ENCODE measurements at regions not wholly inside any gene's neighbourhood (a gene's known extent, or its start where the extent isn't known, plus 50 kb on each side); places are given as distances from the start of the nearest gene placed in this dataset.

DNA sequence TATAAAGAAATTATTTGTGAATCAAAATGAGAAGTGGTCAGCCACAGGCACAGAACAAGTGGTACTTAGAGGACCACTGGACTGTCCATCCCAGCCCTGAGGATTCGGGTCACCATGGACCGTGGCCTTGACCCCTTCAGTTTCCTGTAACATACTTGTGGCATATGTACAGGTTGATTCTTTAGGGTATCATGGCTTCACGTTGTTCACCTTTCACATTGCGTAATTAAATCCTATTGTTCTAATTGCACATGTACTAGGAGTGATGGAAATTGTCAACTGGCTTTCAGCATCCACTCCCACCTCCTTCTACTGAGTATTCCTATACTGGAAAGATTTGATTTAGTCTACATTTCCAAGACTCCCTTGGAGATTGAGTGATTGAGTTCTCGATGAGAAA is 148.3 kb upstream of the GJB5 start:
- TF ChIP-seq TAF1 (IDR thresholded peaks at IDR 0.05; ENCODE audit: borderline replicate concordance, insufficient read depth, low read length) (no peak), FOXP2 (optimal IDR thresholded peaks at IDR 0.05; ENCODE audit: borderline replicate concordance, extremely low read depth, extremely low read length, insufficient read depth) (no peak)
- TF ChIP-seq, protein P1, sequence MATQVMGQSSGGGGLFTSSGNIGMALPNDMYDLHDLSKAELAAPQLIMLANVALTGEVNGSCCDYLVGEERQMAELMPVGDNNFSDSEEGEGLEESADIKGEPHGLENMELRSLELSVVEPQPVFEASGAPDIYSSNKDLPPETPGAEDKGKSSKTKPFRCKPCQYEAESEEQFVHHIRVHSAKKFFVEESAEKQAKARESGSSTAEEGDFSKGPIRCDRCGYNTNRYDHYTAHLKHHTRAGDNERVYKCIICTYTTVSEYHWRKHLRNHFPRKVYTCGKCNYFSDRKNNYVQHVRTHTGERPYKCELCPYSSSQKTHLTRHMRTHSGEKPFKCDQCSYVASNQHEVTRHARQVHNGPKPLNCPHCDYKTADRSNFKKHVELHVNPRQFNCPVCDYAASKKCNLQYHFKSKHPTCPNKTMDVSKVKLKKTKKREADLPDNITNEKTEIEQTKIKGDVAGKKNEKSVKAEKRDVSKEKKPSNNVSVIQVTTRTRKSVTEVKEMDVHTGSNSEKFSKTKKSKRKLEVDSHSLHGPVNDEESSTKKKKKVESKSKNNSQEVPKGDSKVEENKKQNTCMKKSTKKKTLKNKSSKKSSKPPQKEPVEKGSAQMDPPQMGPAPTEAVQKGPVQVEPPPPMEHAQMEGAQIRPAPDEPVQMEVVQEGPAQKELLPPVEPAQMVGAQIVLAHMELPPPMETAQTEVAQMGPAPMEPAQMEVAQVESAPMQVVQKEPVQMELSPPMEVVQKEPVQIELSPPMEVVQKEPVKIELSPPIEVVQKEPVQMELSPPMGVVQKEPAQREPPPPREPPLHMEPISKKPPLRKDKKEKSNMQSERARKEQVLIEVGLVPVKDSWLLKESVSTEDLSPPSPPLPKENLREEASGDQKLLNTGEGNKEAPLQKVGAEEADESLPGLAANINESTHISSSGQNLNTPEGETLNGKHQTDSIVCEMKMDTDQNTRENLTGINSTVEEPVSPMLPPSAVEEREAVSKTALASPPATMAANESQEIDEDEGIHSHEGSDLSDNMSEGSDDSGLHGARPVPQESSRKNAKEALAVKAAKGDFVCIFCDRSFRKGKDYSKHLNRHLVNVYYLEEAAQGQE (IDR thresholded peaks at IDR 0.05; ENCODE audit: insufficient read depth in 1 of 2, low read depth in 2 of 2, low read length in 2 of 2): no peak

All from PFSK-1 (cell line).